Right ventricle myocardium superior (tissue), 1 donor: ENCODE measurements at regions not wholly inside any gene's neighbourhood (a gene's known extent, or its start where the extent isn't known, plus 50 kb on each side); places are given as distances from the start of the nearest gene placed in this dataset.
A peak's percentile ranks its signal among the peaks of the same experiment; 100 is the strongest.
"Not testable (repeated sequence)": the region's sequence is repeated elsewhere in the genome, so short reads cannot be mapped to it uniquely, and the experiment has no call there.

Experiments
- ATAC-seq: fragments of 200-7000 bp; cut with Tn5 transposase; one replicate; pipeline ENCODE4 v1.9.1; 2020; ENCODE audit warnings: mild to moderate bottlenecking; ENCODE audit not compliant: poor library complexity
- DNase-seq: peaks from one replicate; pipeline ENCODE4 v3.0.0-alpha.2; 2020
- intact Hi-C: fragments of 100-400 bp; cut with DNase I; formaldehyde crosslinking; loops from one replicate; pipeline ENCODE4 v1.11.2; 2022
- donor health status: DM: no; HTN: yes; CAD: no; lungs with severe emphysema.

GRCh38 chr2:87662316-87663290 lies 85.3 kb upstream of the PLGLB2 start:
- ATAC-seq, intact Hi-C loops, DNase-seq: not testable (repeated sequence)

GRCh38 chr2:87663347-87663746 lies 84.5 kb upstream of the PLGLB2 start:
- intact Hi-C loops, DNase-seq, ATAC-seq: not testable (repeated sequence)

- ATAC-seq, DNase-seq, intact Hi-C loops: not testable (repeated sequence)
Observed at GRCh38 chr2:87667027-87667426, 80.9 kb upstream of the PLGLB2 start.

DNA sequence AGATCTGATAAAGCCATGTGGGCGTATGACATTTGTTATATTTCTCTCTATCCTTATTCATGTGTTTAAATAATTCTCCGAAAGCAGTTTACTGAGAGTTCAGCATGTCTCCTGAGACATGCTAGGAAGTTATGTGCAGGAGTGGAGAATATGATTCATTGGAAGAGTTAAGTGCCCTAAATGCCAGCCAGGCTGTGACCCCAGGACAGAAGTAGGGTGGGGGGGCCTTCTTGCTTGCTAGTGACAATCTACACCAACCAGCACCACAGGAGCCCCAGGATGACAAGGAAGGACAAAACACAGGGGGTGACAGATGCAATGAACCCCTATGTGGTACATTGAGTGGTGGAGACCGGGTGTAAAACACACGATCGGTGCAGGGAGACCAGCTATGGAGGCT lies 79.5 kb upstream of the PLGLB2 start:
- ATAC-seq, DNase-seq: not testable (repeated sequence)

DNA sequence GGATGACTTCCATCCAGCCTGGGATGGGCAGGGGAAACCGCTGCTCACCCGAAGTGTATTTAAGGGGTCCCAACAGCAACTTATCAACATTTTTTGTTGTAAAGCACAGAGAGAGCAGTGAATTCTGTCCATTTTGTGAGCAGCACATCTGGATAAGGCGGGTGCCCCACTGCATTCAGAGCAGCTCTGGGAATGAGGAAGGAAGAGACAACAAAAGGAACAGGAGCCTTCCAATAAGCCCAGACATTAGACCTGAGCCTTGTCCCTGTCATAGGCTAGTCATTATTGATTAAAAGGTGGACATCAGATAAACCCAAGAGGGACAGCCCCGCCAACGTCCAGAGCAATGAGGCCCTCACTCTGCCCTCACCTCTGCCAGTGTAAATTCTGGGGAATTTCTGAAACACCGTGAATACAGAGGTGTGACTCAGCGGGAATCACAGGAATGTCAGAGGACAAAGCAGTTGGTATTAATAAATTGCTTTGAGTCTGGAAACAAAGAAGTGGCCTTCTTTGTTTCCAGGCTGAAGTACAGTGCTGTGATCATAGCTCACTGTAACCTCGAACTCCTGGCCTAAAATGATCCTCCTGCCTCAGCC lies 78.2 kb upstream of the PLGLB2 start:
- intact Hi-C loops, DNase-seq, ATAC-seq: not testable (repeated sequence)

More for the DNA sequence above, 79.5 kb upstream of the PLGLB2 start:
- intact Hi-C loops, result not testable (repeated sequence)

DNA sequence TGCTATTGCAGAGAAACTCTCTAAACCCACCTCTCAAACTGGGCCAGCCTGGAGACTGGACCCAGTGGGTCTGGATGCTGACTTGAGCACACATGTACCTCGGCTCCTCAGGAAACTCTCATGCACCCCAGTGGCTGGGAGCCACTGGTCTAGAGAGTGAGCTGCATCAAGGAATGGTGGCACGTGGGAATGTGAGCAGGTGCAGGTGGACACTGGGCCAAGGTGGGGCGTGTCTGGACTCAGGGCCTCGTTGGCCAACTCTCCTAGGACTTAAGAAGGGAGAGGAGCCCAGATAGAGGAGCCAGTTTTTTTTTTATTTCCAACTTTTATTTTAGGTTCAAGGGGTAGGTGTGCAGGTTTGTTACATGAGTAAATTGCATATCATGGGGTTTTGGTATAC lies 75.5 kb upstream of the PLGLB2 start:
- intact Hi-C loops, DNase-seq: not testable (repeated sequence)

DNA sequence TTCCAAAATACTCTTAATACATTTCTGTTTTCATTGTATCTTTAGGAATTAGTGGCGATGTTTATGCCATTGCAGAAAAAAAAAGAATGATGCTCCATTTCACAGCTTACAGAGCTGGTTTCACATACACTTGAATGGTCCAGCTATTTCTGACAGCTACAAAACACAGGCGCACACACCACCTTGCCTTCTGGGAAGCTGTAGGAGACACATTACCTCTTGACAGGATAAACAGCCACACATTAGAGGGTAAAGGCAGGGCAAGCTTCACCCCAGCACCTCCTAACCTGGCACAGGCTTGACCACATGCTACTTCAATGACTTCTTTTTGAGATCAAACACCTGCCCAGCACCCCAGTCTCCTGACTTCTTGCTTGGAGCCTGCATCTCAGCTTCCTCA lies 73.2 kb upstream of the PLGLB2 start:
- ATAC-seq, result peak; percentile 49
- intact Hi-C loops, DNase-seq: not testable (repeated sequence)

More for the DNA sequence above, 75.5 kb upstream of the PLGLB2 start:
- not testable (repeated sequence) for ATAC-seq

DNA sequence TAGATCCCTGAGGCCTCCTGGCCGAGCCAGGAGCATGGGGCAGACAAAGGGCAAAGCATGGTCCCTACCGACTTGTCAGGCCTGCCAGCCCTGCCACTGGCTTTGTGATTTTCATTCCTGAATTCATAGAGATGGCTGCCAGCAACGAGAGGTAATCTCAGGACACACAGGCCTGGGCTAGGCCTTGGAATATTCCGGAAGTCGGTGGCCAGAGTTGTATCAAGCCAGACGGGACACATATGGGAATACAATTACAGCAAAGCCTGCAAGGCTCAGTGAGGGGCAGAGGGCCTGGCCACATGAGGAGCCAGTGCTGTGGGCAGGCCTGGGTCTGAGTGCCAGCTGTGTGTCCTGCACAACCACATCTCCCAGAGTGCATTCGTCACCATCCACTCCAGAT lies 72.4 kb upstream of the PLGLB2 start:
- intact Hi-C loops, result not testable (repeated sequence)
- DNase-seq (peak; percentile 45), ATAC-seq (peak; percentile 81)

DNA sequence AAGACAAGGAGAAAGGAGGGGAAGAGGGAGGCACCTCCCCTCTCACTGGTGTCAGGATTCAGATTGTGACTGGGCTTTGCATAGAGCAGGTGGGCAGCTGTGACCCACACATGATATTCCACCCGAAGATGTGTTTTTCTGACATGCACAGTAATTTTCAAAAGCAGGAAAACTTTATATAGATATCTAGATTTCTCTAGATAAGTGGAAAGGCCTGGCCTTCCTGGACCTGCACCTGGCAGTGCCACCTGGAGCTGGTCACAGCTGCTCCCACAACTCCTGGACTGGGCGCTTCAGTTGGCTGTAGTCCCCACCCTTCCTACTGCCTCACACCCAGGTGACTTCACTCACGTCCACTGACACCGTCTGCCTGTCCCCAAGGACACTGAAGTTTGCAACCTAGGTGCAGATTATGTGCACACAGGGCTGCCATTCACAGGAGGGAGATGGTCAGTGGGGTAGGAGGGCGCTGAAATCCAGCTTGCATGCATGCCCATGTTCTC lies 70.4 kb upstream of the PLGLB2 start:
- DNase-seq, result not testable (repeated sequence)

GRCh38 chr2:87678742-87679173 lies 69.1 kb upstream of the PLGLB2 start:
- DNase-seq, intact Hi-C loops, ATAC-seq: not testable (repeated sequence)

More for the DNA sequence above, 70.4 kb upstream of the PLGLB2 start:
- ATAC-seq, intact Hi-C loops: not testable (repeated sequence)

DNA sequence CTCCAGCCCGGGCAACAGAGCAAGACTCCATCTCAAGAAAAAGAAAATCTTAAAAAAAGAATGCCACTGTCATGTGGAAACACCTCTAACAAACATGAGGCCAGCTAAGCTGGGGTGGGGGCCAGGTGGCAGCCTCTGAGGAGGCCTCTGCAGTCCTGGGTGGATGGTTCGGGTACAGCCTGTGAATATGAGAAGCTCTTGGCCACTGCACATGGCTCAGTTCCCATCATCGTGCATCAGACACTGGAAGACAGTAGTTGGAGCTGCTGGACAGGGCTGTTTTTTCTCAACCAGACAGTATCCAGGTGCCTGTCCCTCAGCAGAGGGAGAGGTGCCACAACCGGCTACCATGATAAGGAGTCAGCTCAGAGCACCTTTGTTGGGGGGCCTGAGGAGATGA lies 67.9 kb upstream of the PLGLB2 start:
- DNase-seq, intact Hi-C loops: not testable (repeated sequence)
- ATAC-seq, result peak; percentile 11

GRCh38 chr2:87680691-87681090 lies 67.2 kb upstream of the PLGLB2 start:
- ATAC-seq, intact Hi-C loops, DNase-seq: not testable (repeated sequence)

DNA sequence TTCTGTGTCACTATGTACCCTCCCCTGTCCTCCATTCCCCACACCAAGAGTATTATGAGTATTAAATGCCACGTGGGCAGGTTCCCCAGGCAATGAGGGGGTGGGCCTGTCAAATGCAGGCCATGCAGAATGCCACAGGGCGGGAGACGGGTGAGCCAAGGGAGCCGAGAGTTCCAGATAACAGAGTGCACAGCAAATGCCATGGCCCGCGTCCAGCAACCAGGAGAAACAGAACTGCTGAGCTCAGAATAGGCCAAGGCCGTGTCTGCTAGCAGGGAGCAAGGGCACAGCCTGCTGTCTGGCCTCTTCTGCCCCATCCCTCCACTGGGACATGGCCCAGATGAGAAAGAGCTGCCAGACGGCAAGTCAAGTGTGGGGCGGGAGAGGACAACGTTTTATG lies 64.4 kb upstream of the PLGLB2 start:
- intact Hi-C loops, result not testable (repeated sequence)
- peak; percentile 97 for ATAC-seq
- peak; percentile 86 for DNase-seq

- ATAC-seq, DNase-seq, intact Hi-C loops: not testable (repeated sequence)
Observed at GRCh38 chr2:87683961-87684360, 63.9 kb upstream of the PLGLB2 start.

DNA sequence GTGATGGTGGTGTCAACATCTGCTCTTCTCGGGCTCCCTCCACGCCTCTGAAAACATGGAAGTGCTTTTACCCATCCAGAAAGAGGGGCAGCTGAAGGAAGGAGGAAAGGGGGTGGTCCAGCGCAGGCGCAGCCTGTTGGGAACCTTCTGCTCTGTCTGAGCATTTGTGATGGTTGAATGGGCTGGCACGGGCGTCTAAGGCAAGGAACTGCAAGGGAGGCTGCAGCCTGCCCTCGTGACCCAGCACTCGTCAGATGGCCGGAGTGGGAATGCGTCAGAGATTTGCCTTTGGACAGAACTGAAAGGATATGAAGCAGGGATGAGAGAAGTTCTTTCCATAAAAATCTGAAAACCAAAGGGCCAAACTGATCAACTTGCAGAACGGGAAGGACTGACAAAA lies 62.3 kb upstream of the PLGLB2 start:
- ATAC-seq, intact Hi-C loops: not testable (repeated sequence)
- peak; percentile 45 for DNase-seq

- ATAC-seq, intact Hi-C loops, DNase-seq: not testable (repeated sequence)
Observed at GRCh38 chr2:87686873-87687549, 60.9 kb upstream of the PLGLB2 start.

DNA sequence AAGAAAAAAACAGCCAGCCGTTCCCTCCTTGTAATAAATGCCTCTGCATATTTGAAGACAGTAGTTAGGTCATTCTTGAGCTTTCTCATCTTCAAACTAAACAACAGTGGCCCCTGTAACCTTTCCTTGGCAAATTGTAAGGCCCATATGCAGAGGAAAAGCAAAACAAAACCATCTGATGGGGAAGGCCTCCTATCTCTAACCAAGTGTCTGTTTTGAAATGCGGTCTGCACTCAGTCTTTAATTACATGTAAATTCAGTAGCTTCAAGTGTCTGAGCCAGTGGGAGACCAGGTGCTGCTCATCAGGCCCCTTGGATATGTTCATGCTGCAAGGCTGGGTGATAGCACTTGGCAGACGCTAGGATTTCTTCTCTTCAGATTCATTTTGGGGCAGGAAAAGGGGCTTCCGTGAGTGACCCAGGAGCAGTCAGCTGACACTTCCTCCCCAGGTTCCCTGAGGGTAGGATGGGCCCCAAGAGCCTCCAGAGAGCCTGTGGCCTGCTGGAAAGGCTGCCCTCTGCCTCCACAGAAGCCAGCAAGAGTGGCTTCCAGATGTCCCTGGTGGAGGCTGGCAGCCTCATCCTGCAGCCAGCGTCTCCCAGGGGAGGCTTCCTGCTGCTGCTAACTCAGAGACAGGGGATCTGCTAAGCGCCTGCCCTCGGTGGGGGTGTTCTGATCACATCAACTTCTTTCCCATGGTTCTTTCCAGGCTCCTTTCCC lies 60.2 kb upstream of the PLGLB2 start:
- DNase-seq, intact Hi-C loops, ATAC-seq: not testable (repeated sequence)
